ENCODE measurements at regions not wholly inside any gene's neighbourhood (a gene's known extent, or its start where the extent isn't known, plus 50 kb on each side); places are given as distances from the start of the nearest gene placed in this dataset.

- H3K4me1 Mint-ChIP-seq (ENCODE audit: unreplicated experiment) = no peaks in the 10 kb centered on the region
- no peak for TF ChIP-seq CTCF (IDR thresholded peaks at IDR 0.05)
- H3K4me3 Mint-ChIP-seq (ENCODE audit: unreplicated experiment) = no peak overlapping the region
- H3K9me3 Mint-ChIP-seq (ENCODE audit: unreplicated experiment) = peaks cover 17% of the 10 kb centered on the region
- H3K27me3 Mint-ChIP-seq (ENCODE audit: unreplicated experiment) = no peaks in the 10 kb centered on the region
- no peaks in the 10 kb centered on the region for H3K36me3 Mint-ChIP-seq (ENCODE audit: unreplicated experiment)
- no peak overlapping the region for H3K27ac Mint-ChIP-seq (ENCODE audit: unreplicated experiment)
- DNase-seq (ENCODE audit: extremely low spot score, unreplicated experiment) = no peak
Observed at GRCh38 chr6:23563323-23563722, 562.7 kb upstream of the NRSN1 start.

- H3K36me3 Mint-ChIP-seq (ENCODE audit: unreplicated experiment) = no peaks in the 10 kb centered on the region
- H3K4me1 Mint-ChIP-seq (ENCODE audit: unreplicated experiment) = no peaks in the 10 kb centered on the region
- DNase-seq (ENCODE audit: extremely low spot score, unreplicated experiment) = no peak
- no peaks in the 10 kb centered on the region for H3K27me3 Mint-ChIP-seq (ENCODE audit: unreplicated experiment)
- H3K4me3 Mint-ChIP-seq (ENCODE audit: unreplicated experiment) = no peak overlapping the region
- no peak for TF ChIP-seq CTCF (IDR thresholded peaks at IDR 0.05)
- H3K9me3 Mint-ChIP-seq (ENCODE audit: unreplicated experiment) = peaks cover 15% of the 10 kb centered on the region
- no peak overlapping the region for H3K27ac Mint-ChIP-seq (ENCODE audit: unreplicated experiment)
Observed at GRCh38 chr6:23566418-23566817, 559.6 kb upstream of the NRSN1 start.

- peaks cover 9% of the 10 kb centered on the region for H3K9me3 Mint-ChIP-seq (ENCODE audit: unreplicated experiment)
- H3K27ac Mint-ChIP-seq (ENCODE audit: unreplicated experiment) = no peak overlapping the region
- H3K4me3 Mint-ChIP-seq (ENCODE audit: unreplicated experiment) = no peak overlapping the region
- no peaks in the 10 kb centered on the region for H3K4me1 Mint-ChIP-seq (ENCODE audit: unreplicated experiment)
- no peak for TF ChIP-seq CTCF (IDR thresholded peaks at IDR 0.05)
- no peaks in the 10 kb centered on the region for H3K36me3 Mint-ChIP-seq (ENCODE audit: unreplicated experiment)
- no peak for DNase-seq (ENCODE audit: extremely low spot score, unreplicated experiment)
- no peaks in the 10 kb centered on the region for H3K27me3 Mint-ChIP-seq (ENCODE audit: unreplicated experiment)
Observed at GRCh38 chr6:23568292-23568691, 557.7 kb upstream of the NRSN1 start.

GRCh38 chr6:23584134-23584763 is 541.8 kb upstream of the NRSN1 start:
- H3K27me3 Mint-ChIP-seq (ENCODE audit: unreplicated experiment) = no peaks in the 10 kb centered on the region
- no peak for DNase-seq (ENCODE audit: extremely low spot score, unreplicated experiment)
- no peak overlapping the region for H3K4me3 Mint-ChIP-seq (ENCODE audit: unreplicated experiment)

DNA sequence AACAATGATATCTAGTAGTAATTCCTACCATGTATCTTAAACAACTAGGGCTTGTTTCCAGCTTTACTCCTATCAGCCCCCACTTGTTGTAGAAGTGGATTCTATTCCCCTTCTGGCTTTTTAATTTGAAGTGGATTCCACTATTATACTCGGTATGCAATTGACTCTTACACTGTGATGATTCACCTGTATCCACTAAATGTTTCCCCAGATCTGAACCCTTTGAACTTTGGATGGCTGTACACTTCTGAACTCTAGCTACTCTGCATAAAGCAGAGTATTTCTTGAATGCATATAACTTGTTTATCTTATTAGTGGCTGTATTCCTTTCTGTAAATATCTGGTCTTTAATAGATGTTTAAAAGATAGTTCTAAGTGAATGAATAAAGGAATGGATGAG is 538.4 kb upstream of the NRSN1 start:
- H3K4me1 Mint-ChIP-seq (ENCODE audit: unreplicated experiment) = peaks cover 17% of the 10 kb centered on the region
- no peak for DNase-seq (ENCODE audit: extremely low spot score, unreplicated experiment)
- TF ChIP-seq CTCF (IDR thresholded peaks at IDR 0.05) = no peak
- no peak overlapping the region for H3K27ac Mint-ChIP-seq (ENCODE audit: unreplicated experiment)
- H3K27me3 Mint-ChIP-seq (ENCODE audit: unreplicated experiment) = no peaks in the 10 kb centered on the region
- H3K36me3 Mint-ChIP-seq (ENCODE audit: unreplicated experiment) = no peaks in the 10 kb centered on the region
- H3K4me3 Mint-ChIP-seq (ENCODE audit: unreplicated experiment) = no peak overlapping the region
- peaks cover 5% of the 10 kb centered on the region for H3K9me3 Mint-ChIP-seq (ENCODE audit: unreplicated experiment)

More at GRCh38 chr6:23584134-23584763, 541.8 kb upstream of the NRSN1 start:
- Mint-ChIP-seq H3K9me3 (ENCODE audit: unreplicated experiment) (peaks cover 5% of the 10 kb centered on the region), H3K36me3 (ENCODE audit: unreplicated experiment) (no peaks in the 10 kb centered on the region), H3K27ac (ENCODE audit: unreplicated experiment) (peak overlapping the region; percentile 80), H3K4me1 (ENCODE audit: unreplicated experiment) (peaks cover 17% of the 10 kb centered on the region)
- TF ChIP-seq CTCF (IDR thresholded peaks at IDR 0.05) = no peak

Data from osteocyte (in vitro differentiated cells).